IPS-NIHi11 (cell line): ENCODE measurements at regions not wholly inside any gene's neighbourhood (a gene's known extent, or its start where the extent isn't known, plus 50 kb on each side); places are given as distances from the start of the nearest gene placed in this dataset.

ENCODE experiments used
- DNase-seq: peaks from one replicate; pipeline ENCODE4 v3.0.0; 2012; ENCODE audit warnings: mixed read lengths, low spot score

GRCh38 chr6:155980768-155981079 lies 525.1 kb upstream of the NOX3 start:
- DNase-seq, result no peak

GRCh38 chr6:155980014-155980767 lies 524.6 kb upstream of the NOX3 start:
- DNase-seq, result no peak

- no peak for DNase-seq
Observed at GRCh38 chr6:155975506-155975905, 519.9 kb upstream of the NOX3 start.

GRCh38 chr6:155974811-155975323 lies 519.2 kb upstream of the NOX3 start:
- DNase-seq, result no peak

GRCh38 chr6:155974359-155974758 lies 518.7 kb upstream of the NOX3 start:
- no peak for DNase-seq

GRCh38 chr6:155970876-155971708 lies 515.5 kb upstream of the NOX3 start:
- no peak for DNase-seq

GRCh38 chr6:155970472-155970871 lies 514.8 kb upstream of the NOX3 start:
- DNase-seq, result no peak

GRCh38 chr6:155968921-155969320 lies 513.3 kb upstream of the NOX3 start:
- no peak for DNase-seq

GRCh38 chr6:155967322-155967721 lies 511.7 kb upstream of the NOX3 start:
- no peak for DNase-seq

GRCh38 chr6:155964544-155964943 lies 508.9 kb upstream of the NOX3 start:
- no peak for DNase-seq

- DNase-seq, result no peak
Observed at GRCh38 chr6:155962276-155962675, 506.6 kb upstream of the NOX3 start.

- DNase-seq, result no peak
Observed at GRCh38 chr6:155959898-155960495, 504.4 kb upstream of the NOX3 start.

GRCh38 chr6:155958550-155958949 lies 502.9 kb upstream of the NOX3 start:
- DNase-seq, result no peak

GRCh38 chr6:155955038-155955437 lies 499.4 kb upstream of the NOX3 start:
- DNase-seq, result peak; percentile 63

- DNase-seq, result no peak
Observed at GRCh38 chr6:155954149-155954548, 498.5 kb upstream of the NOX3 start.

GRCh38 chr6:155949256-155949655 lies 493.6 kb upstream of the NOX3 start:
- no peak for DNase-seq

GRCh38 chr6:155946860-155947259 lies 491.2 kb upstream of the NOX3 start:
- no peak for DNase-seq

GRCh38 chr6:155943635-155944034 lies 488.0 kb upstream of the NOX3 start:
- no peak for DNase-seq

- DNase-seq, result no peak
Observed at GRCh38 chr6:155939253-155939652, 483.6 kb upstream of the NOX3 start.

GRCh38 chr6:155936551-155936950 lies 480.9 kb upstream of the NOX3 start:
- DNase-seq, result no peak

GRCh38 chr6:155936127-155936526 lies 480.5 kb upstream of the NOX3 start:
- no peak for DNase-seq

GRCh38 chr6:155916846-155917624 lies 461.4 kb upstream of the NOX3 start:
- no peak for DNase-seq
